HG03571 (cell line): ENCODE measurements at regions not wholly inside any gene's neighbourhood (a gene's known extent, or its start where the extent isn't known, plus 50 kb on each side); places are given as distances from the start of the nearest gene placed in this dataset.
"Not testable (repeated sequence)": the region's sequence is repeated elsewhere in the genome, so short reads cannot be mapped to it uniquely, and the experiment has no call there.

Experiments
- ATAC-seq: cut with Tn5 transposase; IDR thresholded peaks from one replicate; pipeline ENCODE4 v1.9.1; 2021; ENCODE audit not compliant: unreplicated experiment

DNA sequence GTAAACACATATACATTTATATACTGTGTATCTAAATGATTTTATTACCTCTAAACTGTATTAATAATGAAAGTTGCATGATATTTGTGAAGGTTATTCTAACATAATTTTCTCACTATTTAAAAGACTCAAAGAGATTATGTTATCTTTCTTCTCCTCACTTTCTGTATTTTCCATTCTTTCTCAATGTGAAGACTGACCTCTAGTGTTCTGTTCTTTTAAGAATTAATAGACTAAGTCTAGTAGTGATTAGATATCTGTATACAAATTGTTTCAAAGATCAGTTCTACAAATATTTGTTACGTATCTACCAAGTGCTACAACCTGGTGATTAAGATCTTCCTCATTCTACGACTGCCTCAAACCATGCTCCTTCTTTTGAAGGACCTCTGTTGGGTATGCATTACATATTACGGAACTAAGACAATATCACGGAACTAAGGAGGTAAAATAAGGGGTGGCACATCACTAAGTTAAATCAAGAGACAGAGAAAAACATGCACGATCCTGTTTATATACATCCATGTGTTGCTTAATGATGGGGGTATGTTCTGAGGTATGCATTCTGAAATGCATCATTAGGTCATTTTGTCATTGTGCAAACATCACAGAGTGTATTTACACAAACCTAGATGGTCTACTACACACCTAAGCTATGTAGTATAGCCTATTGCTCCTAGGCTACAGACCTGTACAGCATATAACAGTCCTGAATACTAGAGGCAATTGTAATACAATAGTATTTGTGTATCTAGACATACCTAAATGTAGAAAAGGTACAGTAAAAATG is 161.5 kb upstream of the KBTBD8 start:
- no peak for ATAC-seq

DNA sequence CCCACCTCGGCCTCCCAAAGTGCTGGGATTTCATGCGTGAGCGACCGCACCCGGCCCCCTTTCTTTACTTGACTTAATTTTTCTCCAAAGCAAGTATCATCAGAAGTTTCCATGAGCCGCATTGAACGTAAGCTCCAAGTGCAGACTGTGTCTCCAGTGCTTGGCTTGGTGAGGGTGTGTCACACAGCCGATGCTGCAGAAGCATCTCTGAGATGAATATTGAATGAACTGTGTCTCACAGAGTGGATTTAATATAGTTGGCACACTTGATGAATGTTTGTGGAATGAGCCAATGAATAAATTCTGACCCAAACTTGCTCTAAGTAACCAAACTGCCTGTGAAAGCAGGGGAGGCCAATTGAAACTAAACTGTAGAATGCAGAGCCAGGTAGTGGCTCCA is 159.4 kb upstream of the KBTBD8 start:
- no peak for ATAC-seq

DNA sequence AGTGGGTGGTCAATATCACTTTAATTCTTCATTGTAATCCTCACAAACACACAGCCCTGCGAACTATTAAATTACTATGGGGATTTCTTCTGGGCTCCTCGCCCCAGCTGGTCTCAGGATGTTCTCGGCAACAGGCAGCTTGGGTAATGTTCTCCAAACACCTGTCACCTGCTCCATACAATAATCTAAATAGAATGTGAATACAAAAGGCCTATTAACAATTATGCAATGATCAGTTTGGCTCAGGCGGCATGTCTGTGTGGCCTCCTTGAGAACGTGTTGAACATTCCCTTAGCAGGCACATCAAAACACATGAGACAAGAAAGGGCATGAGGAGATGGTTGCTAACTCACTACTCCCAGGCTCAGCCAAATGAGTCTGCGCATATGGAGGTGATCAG is 158.6 kb upstream of the KBTBD8 start:
- ATAC-seq = no peak

DNA sequence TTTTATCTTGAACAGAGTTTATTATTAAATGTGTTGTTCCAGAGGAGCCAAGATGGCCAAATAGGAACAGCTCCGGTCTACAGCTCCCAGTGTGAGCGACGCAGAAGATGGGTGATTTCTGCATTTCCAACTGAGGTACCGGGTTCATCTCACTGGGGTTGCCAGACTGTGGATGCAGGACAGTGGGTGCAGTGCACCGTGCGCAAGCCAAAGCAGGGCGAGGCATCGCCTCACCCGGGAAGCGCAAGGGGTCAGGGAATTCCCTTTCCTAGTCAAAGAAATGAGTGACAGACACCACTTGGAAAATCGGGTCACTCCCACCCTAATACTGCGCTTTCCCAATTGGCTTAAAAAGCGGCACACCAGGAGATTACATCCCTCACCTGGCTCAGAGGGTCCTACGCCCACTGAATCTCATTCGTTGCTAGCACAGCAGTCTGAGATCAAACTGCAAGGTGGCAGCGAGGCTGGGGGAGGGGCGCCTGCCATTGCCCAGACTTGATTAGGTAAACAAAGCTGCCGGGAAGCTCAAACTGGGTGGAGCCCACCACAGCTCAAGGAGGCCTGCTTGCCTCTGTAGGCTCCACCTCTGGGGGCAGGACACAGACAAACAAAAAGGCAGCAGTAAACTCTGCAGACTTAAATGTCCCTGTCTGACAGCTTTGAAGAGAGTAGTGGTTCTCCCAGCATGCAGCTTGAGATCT is 155.2 kb upstream of the KBTBD8 start:
- ATAC-seq = not testable (repeated sequence)

DNA sequence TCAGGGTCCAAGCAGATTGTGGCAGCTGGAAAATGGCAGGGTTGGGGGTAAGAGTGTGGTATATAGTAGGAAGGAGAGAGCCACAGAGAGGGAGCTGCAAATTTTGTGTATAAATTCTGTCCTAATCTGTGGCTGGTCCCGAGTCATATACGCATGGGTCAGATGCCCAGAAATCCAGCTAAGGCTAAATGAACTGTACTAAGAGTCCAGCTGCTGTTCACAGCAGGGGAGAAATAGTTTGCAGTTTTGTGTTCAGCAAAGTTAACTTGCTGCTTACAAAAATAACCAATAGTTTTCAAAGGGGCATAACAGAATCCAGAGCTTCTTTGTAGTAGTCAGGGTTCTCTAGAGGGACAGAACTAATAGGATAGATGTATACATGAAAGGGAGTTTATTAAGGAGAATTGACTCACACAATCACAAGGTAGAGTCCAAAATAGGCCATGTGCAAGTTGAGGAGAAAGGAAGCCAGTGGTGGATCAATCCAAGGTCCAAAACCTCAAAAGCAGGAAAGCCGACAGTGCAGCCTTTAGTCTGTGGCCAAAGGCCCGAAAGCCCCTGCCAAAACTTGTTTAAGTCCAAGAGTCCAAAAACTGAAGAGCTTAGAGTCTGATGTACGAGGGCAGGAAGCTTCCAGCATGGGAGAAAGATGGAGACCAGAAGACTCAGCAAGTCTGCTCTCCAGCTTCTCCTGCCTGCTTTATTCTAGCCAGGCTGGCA is 146.1 kb upstream of the KBTBD8 start:
- no peak for ATAC-seq

DNA sequence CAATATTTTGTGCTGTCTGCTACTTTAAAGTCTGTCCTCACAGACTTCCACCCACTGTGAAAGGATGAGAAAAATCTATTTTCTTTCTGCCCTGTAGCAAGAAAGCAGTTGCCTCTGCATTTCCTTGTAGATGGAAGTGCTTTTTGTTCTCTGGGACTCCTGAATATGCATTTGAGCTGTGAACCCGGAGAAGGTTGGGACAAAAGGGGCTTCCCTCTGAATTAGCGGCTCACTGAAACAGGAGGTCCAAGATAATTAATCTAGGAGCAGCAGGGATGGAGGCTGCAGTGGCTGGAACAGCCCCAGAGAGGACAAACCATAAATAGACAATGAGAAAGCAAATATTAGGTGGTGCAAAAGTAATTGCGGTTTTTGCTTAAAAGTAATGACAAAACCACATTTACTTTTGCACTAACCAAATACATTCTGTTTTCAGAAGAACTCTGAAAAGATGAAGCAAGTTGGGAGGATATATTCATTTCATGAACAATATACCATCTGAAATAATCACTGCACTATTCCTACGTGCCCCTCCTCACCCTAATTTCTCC is 143.4 kb upstream of the KBTBD8 start:
- ATAC-seq = no peak

DNA sequence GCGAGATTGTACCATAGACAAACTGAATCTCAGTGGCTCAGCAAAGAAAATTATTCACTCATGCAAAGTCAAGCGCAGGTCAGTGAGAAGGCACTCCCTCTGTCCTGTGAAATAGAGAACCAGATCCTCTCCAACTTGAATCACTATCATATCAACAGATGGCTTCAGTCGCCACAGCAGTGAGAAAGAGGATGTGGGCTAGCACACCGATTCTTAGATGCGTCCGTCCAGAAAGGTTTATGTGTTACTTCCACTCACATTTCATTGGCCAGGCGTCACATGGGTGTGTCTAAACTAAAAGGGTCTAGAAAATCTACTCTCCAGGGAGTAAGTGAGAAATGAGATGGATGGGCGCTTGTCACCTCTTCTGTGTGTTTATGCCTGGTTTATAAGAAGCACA is 141.6 kb upstream of the KBTBD8 start:
- ATAC-seq = peak; percentile 55

DNA sequence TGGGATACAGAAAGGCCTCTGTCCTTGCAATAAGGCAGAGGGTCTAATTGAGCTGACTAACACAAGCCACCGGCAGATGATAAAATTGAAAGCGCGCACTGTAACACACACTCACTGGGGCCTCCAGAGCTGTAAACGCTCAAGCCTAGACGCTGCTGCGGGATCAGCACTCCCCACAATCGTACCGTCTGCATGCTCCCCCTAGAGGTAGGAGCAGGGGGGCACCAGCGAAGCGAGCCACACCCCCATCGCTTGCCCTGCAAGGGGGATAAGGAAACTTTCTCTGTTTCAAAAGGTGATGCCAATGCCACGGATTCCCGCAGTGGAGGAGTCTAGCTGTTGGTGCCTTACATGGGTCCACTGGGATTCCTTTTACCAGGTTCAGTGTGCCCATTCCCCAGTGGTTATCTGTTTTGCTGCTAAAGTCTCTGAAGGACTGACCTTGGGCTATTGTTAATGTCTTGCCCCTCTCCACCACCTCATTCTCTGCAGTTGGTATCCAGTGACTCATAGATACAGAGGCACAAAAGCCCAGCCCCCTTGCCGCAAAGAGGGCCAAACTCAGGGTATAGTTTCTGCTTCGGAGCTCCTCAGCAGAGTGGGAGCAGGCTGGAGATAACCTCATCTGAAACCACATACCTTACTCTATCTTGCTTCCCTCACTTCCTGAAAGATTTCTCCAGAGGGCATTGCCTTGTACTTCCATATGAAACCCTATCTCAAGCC is 139.3 kb upstream of the KBTBD8 start:
- no peak for ATAC-seq

DNA sequence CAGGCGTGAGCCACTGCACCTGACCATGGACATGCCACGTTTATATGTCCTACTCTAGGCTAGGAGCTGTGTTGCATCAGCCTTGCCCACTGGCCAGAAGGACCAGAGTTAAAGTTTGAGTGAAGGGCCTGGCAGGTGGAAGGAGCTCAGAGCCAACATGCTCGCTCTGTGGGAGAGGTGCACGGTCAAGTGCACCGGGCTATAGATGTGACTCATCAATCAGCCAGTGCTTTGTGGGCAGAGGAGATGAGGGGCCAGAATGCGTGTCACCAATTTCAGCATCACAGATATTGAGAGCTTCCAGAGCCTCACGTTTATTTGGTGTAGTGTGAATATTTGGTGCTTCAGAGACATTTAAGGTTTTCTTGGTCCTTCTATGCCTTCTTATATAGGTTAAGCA is 137.3 kb upstream of the KBTBD8 start:
- ATAC-seq = no peak

DNA sequence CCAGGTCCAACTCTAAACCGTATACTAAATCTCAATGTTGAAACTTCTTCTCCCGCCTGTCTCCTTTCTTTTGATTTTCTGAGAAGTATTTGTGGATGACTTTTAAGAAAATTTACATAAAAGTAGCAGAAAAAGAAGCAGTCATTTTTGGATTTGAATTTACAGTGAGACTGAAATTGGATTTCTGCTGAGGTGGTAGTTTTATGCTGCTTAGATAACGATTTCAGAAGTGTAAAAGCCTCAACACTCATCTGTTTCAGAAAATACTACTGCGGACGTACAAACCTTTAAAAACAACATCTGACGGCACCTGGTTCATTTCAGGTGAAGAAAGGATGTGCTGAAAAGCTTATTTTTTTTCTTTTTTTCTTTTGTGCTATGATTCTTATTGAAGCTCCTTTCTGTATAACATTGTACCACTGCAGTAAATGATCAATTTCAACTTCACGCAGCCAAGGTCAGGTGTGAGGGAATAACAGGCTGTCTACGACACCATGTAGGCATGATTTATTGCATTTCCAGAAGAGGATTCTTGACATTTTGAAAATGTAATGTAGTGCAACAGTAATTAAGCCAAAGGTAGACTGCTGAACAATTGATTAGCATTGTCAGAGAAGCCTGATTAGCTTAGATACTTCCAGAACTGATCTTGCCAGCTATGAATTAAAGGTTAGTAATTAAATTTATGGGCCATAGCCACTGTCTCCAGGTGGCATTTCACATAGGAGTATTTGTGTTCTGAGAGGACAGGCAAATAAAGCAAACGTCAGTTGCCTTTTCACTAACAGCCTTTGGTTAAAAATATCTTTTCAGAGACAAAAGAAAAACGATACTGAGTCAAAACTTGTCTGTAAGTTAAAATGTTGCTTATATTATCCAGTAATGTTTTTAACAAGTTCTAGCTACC is 134.6 kb upstream of the KBTBD8 start:
- no peak for ATAC-seq

DNA sequence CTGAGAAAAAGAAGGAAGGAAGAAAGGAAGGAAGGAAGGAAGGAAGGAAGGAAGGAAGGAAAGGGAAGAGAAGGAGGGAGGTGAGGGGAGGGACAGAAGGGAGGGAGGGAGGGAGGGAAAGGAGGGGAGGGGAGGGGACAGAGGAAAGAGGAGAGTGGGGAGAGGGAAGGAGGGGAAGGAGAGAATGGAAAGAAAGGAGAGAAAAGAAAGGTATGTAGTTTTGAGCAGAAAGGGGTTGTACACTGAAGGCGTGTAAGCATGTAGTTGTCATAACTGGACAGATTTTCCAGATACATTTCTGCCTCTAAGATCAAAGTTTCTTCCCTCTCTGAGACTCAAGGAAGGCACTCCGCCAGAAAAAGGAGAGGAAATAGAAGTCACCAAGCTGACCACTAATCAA is 113.4 kb upstream of the KBTBD8 start:
- ATAC-seq = no peak

DNA sequence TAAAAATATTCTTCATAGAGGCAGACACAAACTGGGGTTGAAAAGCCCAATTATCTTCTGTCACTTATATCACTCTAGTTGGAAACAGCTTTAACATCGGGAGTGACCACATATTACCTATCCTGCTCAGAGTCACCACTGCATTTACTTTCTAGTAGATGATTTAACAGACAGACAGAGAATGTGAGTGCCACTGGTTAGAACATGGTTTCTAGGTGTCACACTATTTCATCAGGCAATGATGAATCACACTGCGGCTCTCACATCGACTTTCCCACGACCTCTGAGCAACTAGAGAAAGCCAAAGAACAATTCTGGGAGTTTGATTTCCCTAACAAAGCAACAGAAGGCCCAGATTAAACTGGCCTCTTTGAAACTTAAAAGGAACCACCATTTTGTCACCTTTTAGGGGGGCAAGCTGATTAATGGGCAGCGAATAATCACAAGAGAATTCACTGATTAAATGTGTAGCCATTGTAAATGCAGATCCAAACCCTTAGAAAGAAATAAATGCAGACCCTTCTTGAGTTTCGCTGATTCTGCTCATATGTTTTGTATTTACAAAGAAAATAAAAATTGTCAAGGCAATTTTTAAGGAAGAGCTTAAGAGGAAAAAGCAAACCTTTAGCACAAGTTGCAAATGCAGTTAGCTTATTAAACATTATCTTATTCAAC is 112.6 kb upstream of the KBTBD8 start:
- no peak for ATAC-seq

DNA sequence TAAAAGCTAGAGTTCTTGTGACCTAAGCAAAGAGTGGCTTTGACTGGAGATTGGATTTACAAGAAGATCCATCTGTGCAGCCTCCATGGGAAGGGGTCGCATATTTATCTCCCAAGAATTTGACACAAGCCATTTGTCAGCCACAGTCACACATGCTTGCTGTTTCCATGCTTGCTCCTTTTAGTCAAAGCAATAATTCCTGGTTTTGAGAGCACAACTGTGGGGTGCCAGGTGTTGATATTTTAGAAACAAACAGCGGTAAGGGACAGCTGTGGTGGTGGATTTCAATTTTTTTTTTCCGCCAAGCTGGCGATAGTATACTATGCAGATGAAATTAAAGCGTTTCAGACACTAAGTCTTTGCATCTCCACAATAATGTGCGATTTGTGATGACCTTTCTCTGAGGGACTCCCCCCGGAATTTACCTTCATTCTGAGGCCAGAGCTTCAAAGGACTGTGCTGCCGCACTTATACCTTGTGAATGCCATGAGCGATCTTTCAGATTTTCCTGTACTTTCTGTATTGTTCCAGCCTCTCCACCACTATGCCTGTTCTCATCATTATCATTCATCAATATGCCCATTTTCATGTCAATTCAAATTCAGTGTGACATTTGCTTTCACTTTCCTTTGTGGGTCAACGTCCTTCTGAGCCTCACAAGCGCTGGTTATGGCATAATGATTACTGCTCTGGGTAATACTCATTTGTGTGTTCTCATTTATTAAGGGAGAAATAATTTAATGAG is 108.2 kb upstream of the KBTBD8 start:
- ATAC-seq = no peak

DNA sequence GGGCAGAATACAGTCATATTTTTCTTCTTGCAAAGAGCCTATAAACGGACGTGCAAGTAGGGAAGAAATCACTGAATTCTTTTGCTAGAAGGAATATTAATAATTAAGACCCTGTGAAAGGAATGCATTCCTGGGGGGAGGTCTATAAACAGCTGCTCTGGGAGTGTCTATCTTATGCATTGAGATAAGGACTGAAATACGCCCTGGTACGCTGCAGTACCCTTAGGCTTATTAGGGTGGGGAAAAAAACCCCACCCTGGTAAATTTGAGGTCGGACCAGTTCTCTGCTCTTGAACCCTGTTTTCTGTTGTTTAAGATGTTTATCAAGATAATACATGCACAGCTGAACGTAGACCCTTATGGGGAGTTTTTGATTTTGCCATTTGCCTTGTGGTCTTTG is 100.0 kb upstream of the KBTBD8 start:
- no peak for ATAC-seq

DNA sequence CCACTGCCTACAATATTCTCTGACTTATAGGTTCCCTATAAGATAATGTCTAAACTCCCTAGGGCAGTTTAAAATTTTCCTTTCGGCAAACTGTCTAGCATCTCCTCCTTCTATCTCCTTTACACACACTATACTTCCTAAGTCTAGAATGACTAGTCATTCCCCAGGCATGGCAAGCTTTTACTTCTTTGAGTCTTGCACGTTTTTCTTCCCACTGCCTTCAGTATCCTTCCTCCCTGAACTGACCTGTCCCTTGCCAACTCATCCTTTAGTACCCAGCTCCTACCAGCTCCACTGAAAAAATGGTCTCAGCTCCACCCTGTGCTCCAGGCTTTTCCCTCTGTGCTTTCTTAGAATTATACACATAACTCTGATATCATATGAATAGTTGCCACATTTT is 93.8 kb upstream of the KBTBD8 start:
- ATAC-seq = no peak

DNA sequence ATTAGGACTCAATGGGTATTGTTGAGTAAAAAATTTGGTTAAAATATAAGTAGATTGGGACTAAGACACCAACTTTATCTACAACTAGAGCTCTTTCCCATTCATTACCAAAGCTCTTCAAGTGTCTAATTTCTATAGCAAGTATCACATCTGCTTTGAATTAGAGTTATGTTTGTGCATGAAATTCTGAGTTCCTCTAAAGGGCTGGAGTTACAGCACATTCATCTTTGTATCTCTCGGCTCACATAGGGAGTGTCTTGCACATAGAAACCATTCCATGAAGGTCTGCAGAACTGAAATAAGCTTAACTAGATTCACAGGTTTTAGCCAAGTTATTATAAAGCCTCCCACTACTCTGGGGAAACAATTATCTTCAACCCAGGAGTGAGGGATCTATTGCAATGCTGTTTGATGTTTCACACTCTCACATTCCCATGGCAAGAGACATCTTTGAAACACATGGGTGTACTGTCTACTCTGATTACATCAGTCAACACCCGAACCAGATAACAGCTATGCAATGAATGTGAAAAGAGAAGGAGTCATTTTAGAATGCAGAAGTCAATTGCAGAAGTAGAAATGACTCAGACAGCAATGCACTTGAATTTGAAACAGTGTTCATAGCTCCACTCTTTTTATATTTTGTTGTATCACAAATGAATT is 93.1 kb upstream of the KBTBD8 start:
- ATAC-seq = no peak

DNA sequence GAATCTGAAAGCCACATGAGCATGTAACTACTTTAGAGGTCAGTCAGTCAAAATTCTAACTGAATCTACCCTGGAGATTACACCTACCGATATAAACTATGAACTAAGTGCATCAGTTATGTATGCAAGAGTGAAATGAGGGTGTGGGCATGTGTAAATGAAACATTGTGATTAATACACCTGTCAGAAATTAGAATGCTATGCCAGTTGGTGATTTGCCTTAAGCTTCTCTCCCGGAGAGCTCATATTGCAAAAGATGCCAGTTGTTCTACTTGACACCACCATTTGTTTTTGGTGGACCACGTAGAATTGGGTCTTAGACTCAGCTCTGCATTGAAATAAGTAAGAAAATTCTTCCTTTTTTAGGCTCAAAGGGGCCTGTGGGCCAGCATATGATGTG is 91.0 kb upstream of the KBTBD8 start:
- no peak for ATAC-seq
